Activated naive CD8-positive, alpha-beta T cell treated with anti-CD3 and anti-CD28 coated beads, Interleukin-2, amount 10 ng/mL, durations not matched to agents 7 days and 5 days (primary cell): ENCODE measurements at regions not wholly inside any gene's neighbourhood (a gene's known extent, or its start where the extent isn't known, plus 50 kb on each side); places are given as distances from the start of the nearest gene placed in this dataset.

ENCODE experiments used
- ATAC-seq: fragments of 150-1000 bp; cut with Tn5 transposase; one replicate; pipeline ENCODE4 v1.10.0; 2021; ENCODE audit warnings: low read depth, moderate library complexity
- POLR2A ChIA-PET: fragments of 350-600 bp; sonication (Branson Sonifier 250); formaldehyde crosslinking; loops from one replicate; lab custom pipeline; 2021; ENCODE audit warnings: antibody characterized with exemption; lab: Charles Lee
- DNase-seq: peaks from one replicate; pipeline ENCODE4 v3.0.0; 2021
- H3K27ac Mint-ChIP-seq: one replicate; pipeline ENCODE4 v1.8.0; 2022; ENCODE audit warnings: mild to moderate bottlenecking, mixed read lengths
- H3K27me3 Mint-ChIP-seq: one replicate; pipeline ENCODE4 v1.8.0; 2022; ENCODE audit warnings: mild to moderate bottlenecking, moderate library complexity, mixed read lengths
- H3K36me3 Mint-ChIP-seq: one replicate; pipeline ENCODE4 v1.8.0; 2021; ENCODE audit warnings: mild to moderate bottlenecking, mixed read lengths
- H3K4me1 Mint-ChIP-seq: one replicate; pipeline ENCODE4 v1.8.0; 2021; ENCODE audit warnings: mixed read lengths
- H3K4me3 Mint-ChIP-seq: one replicate; pipeline ENCODE4 v1.8.0; 2022; ENCODE audit warnings: mild to moderate bottlenecking, moderate library complexity, mixed read lengths
- H3K9me3 Mint-ChIP-seq: one replicate; pipeline ENCODE4 v1.8.0; 2021; ENCODE audit warnings: mixed read lengths

DNA sequence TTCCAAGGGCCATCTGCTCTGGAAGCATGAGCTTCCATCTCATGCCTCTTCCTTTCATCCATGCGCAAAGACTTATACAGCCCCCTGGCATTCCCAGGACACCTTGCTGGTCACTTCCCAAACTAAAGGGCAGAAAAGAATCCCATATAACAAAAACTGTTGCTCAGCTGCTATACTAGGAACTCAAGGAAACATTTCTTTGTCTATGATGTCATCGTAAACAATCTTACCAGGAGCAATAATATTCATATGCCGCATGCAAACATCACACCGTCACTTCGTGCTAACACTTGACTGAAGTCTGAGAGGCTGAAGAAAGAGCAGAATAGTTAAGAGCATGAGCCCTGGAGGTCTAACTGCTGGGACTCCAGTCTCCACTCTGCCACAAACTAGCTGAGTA, 50.5 kb upstream of the CDKN3 start:
- H3K4me1 Mint-ChIP-seq = no peaks in the 10 kb centered on the region
- H3K36me3 Mint-ChIP-seq = no peaks in the 10 kb centered on the region
- POLR2A ChIA-PET = no interaction called here
- DNase-seq = no peak
- no peak for ATAC-seq
- no peaks in the 10 kb centered on the region for H3K9me3 Mint-ChIP-seq
- no peak overlapping the region for H3K4me3 Mint-ChIP-seq
- peaks cover 18% of the 10 kb centered on the region for H3K27me3 Mint-ChIP-seq
- H3K27ac Mint-ChIP-seq = no peak overlapping the region
